GM19023 (cell line): ENCODE measurements at regions not wholly inside any gene's neighbourhood (a gene's known extent, or its start where the extent isn't known, plus 50 kb on each side); places are given as distances from the start of the nearest gene placed in this dataset.

ENCODE experiments used
- ATAC-seq: cut with Tn5 transposase; IDR thresholded peaks from one replicate; pipeline ENCODE4 v1.9.1; 2021; ENCODE audit warnings: mild to moderate bottlenecking, moderate library complexity; ENCODE audit not compliant: unreplicated experiment

DNA sequence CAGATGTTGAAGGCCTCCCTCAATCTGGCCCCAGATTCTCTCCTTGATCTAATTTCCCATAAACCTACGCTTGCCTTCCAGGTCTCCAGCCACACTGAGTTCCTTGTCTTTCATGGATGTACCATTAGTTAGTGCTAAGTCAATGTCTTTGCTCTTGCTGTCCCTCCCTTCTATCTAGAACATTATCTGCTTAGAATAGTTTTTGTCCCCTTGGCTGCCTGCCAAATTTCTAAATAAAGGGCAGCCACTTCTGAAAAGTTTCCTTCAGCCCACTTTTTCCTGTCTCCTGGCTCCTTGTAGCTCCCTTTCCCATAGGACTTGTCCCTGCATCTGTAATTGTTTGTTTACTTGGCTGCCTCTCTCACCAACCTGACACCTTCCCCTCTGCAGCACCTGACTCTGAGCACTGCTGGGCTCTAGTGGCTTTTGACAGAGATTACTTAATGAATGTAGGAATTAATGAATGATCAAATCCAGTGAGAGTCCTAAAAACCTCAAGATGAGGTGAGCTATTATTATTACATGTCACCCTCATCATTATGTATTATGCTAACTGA is 58.3 kb downstream of the CXCL12 start:
- ATAC-seq = no peak

DNA sequence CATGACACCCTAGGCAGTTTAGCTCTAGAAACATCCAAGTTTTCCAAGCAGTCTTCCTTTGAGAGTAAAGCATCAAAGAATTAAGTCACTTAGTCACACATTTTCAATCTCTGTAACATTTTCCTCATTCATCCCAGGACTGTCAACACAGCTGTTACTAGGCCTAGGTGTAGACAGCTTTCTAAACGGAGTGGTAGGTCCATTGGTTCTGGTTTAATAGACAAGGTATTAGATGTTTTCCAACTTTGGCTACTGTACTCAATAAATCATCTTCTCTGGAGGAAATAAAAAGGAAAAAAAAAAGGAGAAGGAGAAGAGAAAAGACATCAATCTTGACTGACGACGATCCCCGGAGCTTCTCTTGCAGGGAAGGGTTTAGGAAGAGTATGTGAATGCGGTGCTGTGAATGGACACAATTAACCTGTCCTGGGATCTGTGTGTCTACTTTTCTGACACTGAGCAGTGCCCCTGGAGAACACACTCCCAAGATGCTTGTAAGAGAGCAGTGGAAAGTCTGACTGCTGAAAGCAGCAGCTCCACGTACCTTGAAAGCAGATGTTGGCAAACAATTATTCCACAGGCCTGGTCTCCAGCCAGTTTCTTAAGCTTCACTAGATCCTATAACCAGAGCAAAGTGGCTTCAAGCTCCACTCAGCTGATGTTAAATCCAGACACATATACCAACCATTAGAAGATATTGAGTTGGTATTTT is 59.1 kb downstream of the CXCL12 start:
- no peak for ATAC-seq

DNA sequence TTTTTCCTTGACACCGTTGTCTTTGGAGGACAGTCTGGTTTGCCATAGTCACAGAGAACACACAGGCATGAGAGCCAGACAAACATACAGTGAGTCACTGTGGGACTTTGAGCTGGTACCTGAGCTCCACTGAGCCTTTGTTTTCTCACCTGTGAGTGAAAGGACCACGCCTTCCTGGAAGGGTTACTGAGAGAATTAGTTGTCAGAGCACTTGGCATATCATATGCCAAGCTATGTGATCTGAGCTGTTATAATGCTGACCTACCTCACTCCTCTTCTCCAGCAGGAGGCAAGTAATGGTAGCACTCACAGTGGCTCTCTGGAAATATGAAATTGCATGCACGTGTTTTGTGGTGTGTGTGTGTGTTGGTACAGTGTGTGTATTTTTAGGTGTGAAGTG is 59.7 kb downstream of the CXCL12 start:
- no peak for ATAC-seq

DNA sequence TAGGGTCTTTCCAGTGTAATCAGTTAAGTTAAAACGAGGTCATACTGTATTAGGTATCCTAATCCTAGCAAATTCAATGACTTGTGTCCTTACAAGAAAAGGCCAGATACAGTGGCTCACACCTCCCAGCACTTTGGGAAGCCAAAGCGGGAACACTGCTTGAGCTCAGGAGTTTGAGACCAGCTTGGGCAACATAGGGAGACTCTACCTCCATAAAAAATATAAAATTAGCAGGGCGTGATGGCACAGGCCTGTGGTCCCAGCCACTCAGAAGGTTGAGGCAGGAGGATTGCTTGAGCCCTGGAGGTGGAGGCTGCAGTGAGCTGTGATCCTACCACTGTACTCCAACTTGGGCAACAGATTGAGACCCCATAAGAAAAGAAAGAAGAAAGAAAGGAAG is 61.1 kb downstream of the CXCL12 start:
- ATAC-seq = no peak

DNA sequence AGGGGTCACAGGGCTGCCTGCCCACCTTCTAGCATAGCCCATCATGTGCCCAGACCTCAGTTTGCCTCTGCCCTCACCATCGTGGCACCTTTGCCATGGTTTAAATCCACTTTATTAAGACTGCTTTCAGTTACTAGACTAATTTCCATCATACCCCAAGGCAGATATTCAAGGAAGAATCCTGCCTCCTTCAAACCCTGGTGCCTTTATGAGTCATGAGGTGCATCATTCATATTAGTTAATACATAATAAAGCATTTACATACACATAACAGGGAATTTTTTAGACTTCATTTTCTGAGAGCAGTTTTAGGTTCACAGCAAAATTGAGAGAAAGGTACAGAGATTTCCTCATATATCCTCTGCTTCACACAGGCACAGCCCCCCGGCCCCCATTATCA is 62.8 kb downstream of the CXCL12 start:
- no peak for ATAC-seq

DNA sequence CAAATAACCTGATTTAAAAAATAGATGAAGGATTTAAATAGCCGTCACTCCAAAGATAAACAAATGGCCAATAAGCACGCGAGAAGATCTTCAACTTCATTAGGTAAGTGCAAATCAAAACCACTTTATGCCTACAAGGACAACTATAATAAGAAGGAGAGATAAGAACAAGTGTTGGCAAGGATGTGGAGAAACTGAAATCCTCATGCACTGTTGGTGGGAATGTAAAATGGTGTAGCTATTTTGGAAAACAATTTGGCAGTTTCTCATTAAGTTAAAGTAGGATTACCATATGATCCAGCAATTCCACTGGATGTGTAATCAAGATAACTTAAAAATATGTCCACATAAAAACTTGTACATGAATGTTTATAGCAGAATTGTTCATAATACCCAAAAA is 64.1 kb downstream of the CXCL12 start:
- ATAC-seq = no peak

DNA sequence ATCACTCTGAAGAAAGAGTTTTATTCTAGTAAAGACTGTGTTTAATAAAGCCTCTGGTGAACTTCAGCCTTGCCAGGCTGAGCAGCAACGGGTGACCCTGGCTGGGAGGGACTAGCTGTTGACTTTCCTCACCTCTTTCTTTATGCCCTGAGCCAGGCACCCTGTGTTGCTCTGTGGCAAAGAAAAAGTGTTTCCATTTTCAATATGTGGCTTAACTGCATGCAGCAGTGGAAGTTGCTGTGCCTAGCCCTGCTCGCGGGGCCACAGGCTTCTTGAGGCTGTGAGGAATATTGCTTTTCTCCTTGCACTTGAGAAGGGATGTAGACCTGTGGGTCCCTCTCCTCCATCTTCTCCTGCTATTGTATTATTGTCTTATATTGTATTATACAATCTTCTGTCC is 67.0 kb downstream of the CXCL12 start:
- ATAC-seq = no peak

DNA sequence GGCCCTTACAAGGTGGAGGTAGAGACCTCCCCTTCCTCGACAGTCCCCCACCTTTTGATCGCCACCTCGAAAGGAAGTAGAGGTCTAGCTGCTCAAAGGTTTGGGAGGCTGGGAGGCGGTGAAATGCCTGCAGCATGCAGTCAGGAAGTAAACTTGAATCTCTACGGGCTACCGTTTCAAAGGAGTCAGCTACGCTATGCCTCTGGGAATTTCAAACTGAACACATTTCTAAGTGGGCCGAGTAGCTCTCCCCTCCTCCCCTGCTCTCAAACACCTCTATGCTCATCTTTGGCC is 68.0 kb downstream of the CXCL12 start:
- no peak for ATAC-seq

DNA sequence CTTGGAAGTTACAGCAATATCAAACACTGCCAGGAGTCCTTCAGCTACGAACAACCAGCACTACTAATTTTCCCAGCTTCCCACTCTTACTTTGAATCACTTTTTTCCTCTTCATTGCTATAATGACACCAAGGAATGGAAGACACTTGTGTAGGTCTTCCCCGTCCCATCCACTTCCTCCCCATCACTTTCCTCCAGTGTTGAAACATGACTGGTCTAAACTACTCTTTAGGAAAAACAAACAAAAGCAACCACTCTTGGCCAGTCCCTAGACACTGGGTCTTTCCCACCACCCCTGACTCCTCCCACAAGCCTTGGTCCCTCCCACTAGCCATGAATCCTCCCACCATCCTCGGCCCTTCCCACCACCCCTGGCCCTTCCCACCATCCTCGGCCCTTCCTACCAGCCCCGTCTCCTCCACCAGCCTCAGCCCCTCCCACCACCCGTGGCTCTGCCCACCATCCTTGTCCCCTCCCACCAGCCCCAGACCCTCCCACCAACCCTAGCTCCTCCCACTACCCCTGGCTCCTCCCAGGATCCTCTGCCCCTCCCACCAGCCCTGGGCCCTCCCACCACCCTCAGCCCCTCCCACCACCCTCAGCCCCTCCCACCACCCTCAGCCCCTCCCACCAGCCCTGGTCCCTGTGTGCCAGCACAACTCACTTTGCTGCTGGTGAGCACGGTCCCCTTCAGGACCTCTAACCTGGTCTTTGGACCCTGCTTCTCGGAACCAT is 68.5 kb downstream of the CXCL12 start:
- ATAC-seq = no peak

DNA sequence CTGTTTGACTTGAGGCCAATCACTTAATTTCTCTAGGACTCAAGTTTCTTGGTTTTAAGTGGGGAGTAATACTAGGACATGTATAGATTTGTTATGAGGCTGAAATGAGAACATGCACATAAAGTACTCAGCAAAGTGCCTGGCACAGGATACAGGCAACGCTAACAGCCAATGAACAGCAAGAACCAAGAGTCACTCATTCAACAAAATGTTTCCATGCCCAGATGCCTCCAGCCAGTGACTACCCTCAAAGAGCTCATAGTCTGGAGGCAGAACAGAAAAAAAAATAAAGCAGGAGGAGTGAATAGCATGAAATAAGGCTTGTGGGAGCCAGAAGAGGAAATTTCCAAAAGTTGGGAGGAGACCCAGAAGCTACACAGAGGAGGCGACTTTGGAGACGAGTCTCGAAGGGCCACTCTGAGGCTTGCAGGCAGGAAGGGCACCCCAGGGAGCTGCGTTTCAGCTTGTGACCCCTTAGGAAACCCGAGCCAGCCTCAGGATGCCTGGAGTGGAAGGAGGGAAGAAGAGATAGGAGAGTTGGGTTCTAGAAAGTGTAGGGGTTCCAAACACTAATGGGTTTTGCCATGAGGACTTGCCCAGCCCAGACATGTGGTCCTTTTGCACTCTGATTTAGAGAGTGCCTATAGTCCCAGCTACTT is 70.0 kb downstream of the CXCL12 start:
- ATAC-seq = no peak

DNA sequence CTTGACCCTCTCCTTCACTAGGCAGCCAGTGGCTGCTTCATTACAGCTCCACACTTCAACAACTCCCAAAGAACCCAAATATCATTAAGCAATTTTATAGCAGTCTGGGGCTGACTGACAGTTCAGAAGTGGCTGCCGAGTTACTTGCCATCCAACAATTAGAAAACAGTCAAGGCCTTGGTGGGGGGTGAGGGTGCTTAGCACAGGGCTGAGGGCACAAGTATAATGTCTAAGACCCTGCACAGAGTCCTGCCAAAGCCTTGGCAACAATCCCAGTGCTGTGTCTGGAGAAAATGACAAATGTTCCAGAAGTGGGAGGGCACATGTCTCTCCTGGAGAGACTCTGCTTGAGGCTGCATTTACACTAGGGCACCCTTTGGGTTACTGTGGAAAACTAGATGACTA is 71.1 kb downstream of the CXCL12 start:
- ATAC-seq = no peak

DNA sequence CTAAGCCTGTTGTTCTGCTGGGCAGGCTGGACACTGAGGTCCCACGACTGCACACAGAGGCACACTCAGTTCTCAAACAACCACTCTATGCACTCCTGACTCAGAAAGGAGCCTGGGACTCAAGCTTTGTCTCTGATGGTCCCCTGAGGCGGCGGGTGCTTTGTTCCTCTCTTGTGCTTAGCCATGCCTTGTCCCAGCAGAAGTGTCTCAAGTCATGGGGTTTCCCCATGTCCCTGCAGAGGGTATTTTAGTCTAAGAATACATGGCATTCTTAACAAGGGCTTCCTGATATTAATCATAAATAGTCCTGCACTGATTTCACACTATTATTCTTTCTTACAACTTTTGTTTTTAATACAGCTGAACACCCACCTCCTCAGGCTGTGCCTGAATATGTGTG is 72.5 kb downstream of the CXCL12 start:
- no peak for ATAC-seq

DNA sequence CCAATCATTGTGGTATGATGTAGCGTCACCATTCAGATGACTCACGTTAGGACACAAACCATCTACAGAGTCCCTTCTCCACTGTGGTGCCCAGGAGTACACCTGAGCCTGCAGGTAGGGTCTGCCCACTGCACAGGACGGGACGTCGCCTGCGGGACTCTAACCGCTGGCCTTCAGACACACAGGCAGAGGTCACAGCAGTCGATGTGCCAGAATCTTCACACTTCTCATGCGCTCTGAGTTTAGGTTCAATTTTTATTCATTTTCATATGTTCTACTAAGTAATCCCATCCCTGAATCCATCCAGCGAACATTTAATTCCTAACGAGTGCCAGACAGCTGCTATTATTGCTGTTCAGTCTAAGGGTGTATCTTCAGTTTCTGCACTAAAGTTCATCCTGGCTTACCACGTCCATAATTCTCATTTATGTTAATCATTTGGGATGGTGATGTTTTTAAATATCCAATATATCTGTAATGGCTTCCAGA is 73.3 kb downstream of the CXCL12 start:
- ATAC-seq = no peak

DNA sequence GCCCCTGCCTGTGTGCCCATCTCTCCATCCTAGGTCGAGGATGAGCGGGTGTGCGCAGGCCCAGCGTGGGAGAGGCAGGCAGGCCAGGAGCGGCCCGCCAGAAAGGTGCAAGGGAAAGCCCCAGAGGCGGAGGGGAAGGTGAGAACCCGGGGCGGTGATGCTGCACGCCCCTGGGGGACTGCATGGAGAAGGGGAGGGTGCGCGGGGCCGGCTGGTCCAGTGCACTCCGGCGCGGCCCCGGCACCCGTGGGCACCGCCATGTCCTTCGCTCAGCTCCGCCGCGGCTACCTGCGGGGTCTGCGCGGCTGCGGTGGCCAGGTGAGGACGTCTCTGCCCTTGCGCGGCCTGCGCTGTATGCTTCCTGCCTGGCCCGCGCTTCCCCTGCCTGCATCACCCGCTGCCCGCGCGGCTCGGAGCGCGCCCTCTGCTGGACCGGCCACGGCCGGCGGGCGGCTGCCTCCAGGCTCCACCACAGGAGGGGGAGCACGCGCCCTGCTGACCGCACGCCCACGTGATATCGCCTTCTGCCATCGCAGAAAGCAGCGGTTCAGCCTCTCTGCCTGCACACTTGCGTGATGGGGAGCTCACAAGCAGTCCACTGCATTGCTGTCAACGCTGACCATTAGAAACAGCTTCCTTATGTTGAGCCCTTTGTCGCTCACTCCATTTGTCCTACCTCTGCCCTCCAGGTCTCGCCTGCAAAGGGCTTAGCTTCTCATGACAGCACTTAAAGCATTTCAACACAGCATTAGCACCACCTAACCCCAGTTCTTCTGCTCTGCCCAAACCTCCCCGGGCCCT is 73.9 kb downstream of the CXCL12 start:
- ATAC-seq = peak; percentile 89

DNA sequence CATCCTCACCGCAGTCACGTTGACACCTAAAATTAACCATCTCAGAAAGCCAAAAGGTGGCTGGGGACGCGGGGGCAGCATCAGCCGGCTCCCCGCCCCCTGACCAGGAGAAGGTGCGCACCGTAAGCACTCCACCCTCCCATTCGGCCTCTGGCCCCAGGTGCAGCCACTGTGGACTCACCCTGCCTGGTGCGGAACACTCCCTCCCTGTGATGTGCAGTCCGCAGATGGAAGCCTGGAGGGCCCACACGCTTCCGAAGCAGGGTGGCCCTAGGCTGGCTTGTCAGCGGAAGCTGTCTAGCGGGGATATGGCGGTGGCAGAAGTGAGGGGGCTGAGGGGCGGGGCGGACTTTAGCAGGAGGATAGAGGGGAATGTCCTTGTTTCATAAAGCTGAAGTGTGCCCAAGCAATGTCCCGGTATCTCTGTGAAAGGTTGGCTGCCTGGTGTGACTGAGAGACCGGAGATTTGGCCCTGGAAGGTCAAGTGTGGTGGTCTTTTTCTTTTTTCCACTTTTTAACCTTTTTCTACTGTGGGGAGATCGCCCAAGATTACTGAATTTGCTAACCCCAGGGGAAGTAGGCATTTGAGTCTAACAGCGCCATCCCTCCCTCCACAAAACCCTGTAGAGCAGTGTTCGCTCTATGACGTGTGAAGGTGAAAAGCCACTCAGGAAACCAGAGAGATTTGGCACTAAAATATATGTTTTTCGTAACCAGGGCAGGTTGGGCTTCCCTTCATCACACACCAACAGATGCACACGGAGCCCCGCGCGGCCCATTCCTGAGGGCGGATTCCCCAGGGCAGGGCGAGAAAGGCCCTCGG is 74.7 kb downstream of the CXCL12 start:
- ATAC-seq = no peak

DNA sequence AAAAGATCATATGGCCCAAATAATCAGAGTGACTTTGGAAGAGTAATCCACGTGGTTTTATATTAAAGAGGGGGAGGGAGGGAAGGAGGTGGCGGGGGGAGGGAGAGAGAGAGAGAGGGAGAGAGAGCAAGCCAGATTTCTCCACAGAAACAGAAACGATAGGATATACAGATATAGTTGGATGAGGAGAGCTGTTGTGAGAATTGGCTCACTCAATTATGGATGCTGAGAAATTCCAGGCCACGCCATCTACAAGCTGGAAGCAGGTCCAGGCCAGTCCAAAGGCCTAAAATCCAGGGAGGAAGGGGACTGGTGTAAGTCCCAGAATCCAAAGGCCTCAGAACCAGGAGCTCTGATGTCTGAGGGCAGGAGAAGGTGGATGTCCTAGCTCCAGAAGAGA is 75.5 kb downstream of the CXCL12 start:
- no peak for ATAC-seq

DNA sequence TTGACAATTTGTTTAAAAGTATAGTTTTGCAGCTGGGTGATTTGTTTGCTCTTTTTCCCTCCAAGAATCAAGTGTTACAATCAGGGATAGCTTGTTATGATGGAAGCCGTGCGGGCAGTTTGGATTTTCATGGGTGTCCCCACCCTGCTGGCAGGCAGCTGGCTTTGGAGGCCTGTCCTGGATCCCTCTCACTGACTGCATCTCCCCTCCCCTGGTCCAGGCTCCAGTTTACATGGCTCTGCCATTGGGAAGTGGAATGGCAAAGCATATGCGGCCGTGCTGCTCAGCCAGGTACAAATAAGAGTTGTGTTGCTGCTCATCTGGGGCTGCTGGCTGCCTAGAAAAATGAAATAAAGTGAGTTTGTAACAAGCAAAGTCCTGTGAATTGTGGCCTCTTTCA is 76.0 kb downstream of the CXCL12 start:
- no peak for ATAC-seq

DNA sequence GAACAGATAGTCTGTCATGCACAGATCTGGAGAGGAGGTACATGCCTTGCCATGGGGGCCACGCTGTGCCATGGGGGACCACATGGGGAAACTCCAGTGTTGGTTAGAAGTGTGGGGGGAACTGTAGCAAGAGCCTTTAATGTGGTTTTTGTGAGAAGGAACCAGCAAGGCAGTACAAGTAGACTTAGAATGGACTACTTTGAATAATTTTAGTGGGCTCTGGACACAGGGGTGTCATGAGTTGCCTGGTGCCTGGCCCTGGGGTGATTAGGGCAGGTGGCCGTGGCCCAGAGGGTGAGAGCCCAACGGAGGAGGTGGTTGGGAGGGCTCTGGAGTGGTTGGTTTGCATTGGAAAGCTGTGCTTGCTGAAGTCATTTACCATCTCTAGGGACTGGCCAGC is 77.2 kb downstream of the CXCL12 start:
- peak; percentile 33 for ATAC-seq

DNA sequence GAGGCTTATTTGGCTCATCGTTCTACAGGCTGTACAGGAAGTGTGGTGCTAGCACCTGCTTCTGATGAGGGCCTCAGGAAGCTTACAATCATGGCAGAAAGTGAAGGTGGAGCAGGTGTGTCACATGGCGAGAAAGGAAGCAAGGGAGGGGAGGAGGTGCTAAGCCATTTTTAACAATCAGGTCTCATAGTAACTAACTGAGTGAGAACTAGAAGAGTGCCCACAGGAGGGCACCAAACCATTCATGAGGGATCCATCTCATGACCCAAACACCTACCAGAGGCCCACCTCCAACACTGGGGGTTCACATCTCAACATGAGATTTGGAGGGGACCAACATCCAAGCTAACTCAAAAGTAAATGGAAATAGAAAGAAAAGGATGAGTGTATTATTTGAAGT is 78.1 kb downstream of the CXCL12 start:
- no peak for ATAC-seq

DNA sequence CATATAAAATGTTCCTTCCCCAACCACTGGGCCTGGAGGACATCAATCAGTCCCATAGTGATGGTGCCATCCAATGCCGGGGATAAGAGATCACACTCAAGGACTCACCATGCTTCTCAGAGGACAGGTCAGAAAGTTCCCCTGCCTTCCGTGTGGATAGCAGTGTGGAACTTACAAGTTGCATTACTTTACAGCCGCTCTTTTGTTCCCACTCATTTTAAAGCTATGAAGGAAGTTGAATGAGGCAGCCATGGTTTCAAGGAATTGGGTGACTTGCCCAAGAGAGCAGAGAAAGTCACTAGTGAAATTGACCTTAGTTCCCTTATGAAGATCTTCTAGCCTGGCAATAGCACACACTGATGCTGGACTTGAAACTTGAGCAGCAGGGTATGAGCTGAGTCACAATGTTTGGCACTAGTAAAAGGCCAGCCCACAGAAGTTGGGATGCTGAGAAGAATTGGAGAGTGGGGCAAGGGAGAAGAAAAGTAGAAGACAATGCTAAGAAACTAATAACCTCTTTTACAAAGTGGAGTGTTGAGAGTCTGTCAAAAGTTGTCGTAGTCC is 78.7 kb downstream of the CXCL12 start:
- ATAC-seq = no peak
